ENCODE measurements at regions not wholly inside any gene's neighbourhood (a gene's known extent, or its start where the extent isn't known, plus 50 kb on each side); places are given as distances from the start of the nearest gene placed in this dataset.

GRCh38 chr5:54909911-54910870 is 75.2 kb downstream of the ESM1 start:
- Histone ChIP-seq H3K4me3 (no peak overlapping the region), H3K4me1 (ENCODE audit: low read depth) (no peaks in the 10 kb centered on the region), H3K9me3 (ENCODE audit: low read depth) (no peaks in the 10 kb centered on the region), H3K27ac (no peak overlapping the region), H3K36me3 (no peaks in the 10 kb centered on the region), H3K27me3 (no peaks in the 10 kb centered on the region)
- peak in 1 of 2 donors; percentile 41 for DNase-seq (ENCODE audit: low read depth in 1 of 2, low spot score in 1 of 2)
- TF ChIP-seq CTCF (IDR thresholded peaks at IDR 0.05; ENCODE audit: low read depth, low read length): no peak

GRCh38 chr5:54908774-54909525 is 76.4 kb downstream of the ESM1 start:
- TF ChIP-seq CTCF (IDR thresholded peaks at IDR 0.05; ENCODE audit: low read depth, low read length): no peak
- Histone ChIP-seq H3K4me3 (no peak overlapping the region), H3K4me1 (ENCODE audit: low read depth) (no peaks in the 10 kb centered on the region), H3K27ac (no peak overlapping the region), H3K9me3 (ENCODE audit: low read depth) (no peaks in the 10 kb centered on the region), H3K36me3 (no peaks in the 10 kb centered on the region), H3K27me3 (no peaks in the 10 kb centered on the region)
- no peak for DNase-seq (ENCODE audit: low read depth in 1 of 2, low spot score in 1 of 2)

- no peak overlapping the region for H3K4me3 ChIP-seq
- no peak overlapping the region for H3K27ac ChIP-seq
- H3K36me3 ChIP-seq: no peaks in the 10 kb centered on the region
- TF ChIP-seq CTCF (IDR thresholded peaks at IDR 0.05; ENCODE audit: low read depth, low read length): peak; percentile 73
- DNase-seq (ENCODE audit: low read depth in 1 of 2, low spot score in 1 of 2): peak; percentile 78 to 86
- no peaks in the 10 kb centered on the region for H3K9me3 ChIP-seq (ENCODE audit: low read depth)
- H3K4me1 ChIP-seq (ENCODE audit: low read depth): no peaks in the 10 kb centered on the region
- H3K27me3 ChIP-seq: no peaks in the 10 kb centered on the region
Measured at GRCh38 chr5:54905942-54906537, 79.4 kb downstream of the ESM1 start.

- no peak overlapping the region for H3K4me3 ChIP-seq
Measured at GRCh38 chr5:54905246-54905795, 80.1 kb downstream of the ESM1 start.

More at GRCh38 chr5:54905246-54905795, 80.1 kb downstream of the ESM1 start:
- H3K27me3 ChIP-seq: no peaks in the 10 kb centered on the region
- H3K27ac ChIP-seq: no peak overlapping the region
- H3K4me1 ChIP-seq (ENCODE audit: low read depth): no peaks in the 10 kb centered on the region
- no peaks in the 10 kb centered on the region for H3K36me3 ChIP-seq
- no peak for DNase-seq (ENCODE audit: low read depth in 1 of 2, low spot score in 1 of 2)
- no peak for TF ChIP-seq CTCF (IDR thresholded peaks at IDR 0.05; ENCODE audit: low read depth, low read length)
- H3K9me3 ChIP-seq (ENCODE audit: low read depth): no peaks in the 10 kb centered on the region

Measured in cardiac muscle cell (in vitro differentiated cells and primary cell).